HUDEP-2 (cell line): ENCODE measurements at regions not wholly inside any gene's neighbourhood (a gene's known extent, or its start where the extent isn't known, plus 50 kb on each side); places are given as distances from the start of the nearest gene placed in this dataset.

ENCODE experiments used
- DNase-seq, 76 experiments: peaks; one replicate each; lab custom pipeline; 2025; ENCODE audit not compliant: unreplicated experiment in 76 of 76; lab: John Stamatoyannopoulos, UW

- DNase-seq, result no peak
Measured at GRCh38 chr9:106722051-106722753, 140.8 kb upstream of the ZNF462 start.

- no peak for DNase-seq
Measured at GRCh38 chr9:106723926-106724325, 139.0 kb upstream of the ZNF462 start.

- no peak for DNase-seq
Measured at GRCh38 chr9:106724566-106724965, 138.4 kb upstream of the ZNF462 start.

GRCh38 chr9:106726070-106726815 lies 136.7 kb upstream of the ZNF462 start:
- no peak for DNase-seq

- no peak for DNase-seq
Measured at GRCh38 chr9:106727969-106728368, 135.0 kb upstream of the ZNF462 start.

- no peak for DNase-seq
Measured at GRCh38 chr9:106728860-106729259, 134.1 kb upstream of the ZNF462 start.

GRCh38 chr9:106731910-106732309 lies 131.1 kb upstream of the ZNF462 start:
- no peak for DNase-seq

- no peak for DNase-seq
Measured at GRCh38 chr9:106733828-106734380, 129.1 kb upstream of the ZNF462 start.

- DNase-seq, result no peak
Measured at GRCh38 chr9:106737516-106737915, 125.5 kb upstream of the ZNF462 start.

- no peak for DNase-seq
Measured at GRCh38 chr9:106738109-106738508, 124.9 kb upstream of the ZNF462 start.

GRCh38 chr9:106745457-106745856 lies 117.5 kb upstream of the ZNF462 start:
- DNase-seq, result no peak

- DNase-seq, result no peak
Measured at GRCh38 chr9:106745876-106746275, 117.1 kb upstream of the ZNF462 start.

GRCh38 chr9:106751681-106752080 lies 111.3 kb upstream of the ZNF462 start:
- no peak for DNase-seq

- DNase-seq, result no peak
Measured at GRCh38 chr9:106752581-106752980, 110.4 kb upstream of the ZNF462 start.

- no peak for DNase-seq
Measured at GRCh38 chr9:106753155-106753671, 109.8 kb upstream of the ZNF462 start.

GRCh38 chr9:106755736-106756135 lies 107.2 kb upstream of the ZNF462 start:
- DNase-seq, result no peak

- DNase-seq, result no peak
Measured at GRCh38 chr9:106757514-106757913, 105.5 kb upstream of the ZNF462 start.

GRCh38 chr9:106758911-106759310 lies 104.1 kb upstream of the ZNF462 start:
- no peak for DNase-seq

- DNase-seq, result no peak
Measured at GRCh38 chr9:106761493-106761892, 101.5 kb upstream of the ZNF462 start.

- no peak for DNase-seq
Measured at GRCh38 chr9:106766616-106767015, 96.3 kb upstream of the ZNF462 start.

- DNase-seq, result no peak
Measured at GRCh38 chr9:106769331-106769730, 93.6 kb upstream of the ZNF462 start.

- DNase-seq, result no peak
Measured at GRCh38 chr9:106771608-106772007, 91.4 kb upstream of the ZNF462 start.
